HCT116 (cell line): ENCODE measurements at regions not wholly inside any gene's neighbourhood (a gene's known extent, or its start where the extent isn't known, plus 50 kb on each side); places are given as distances from the start of the nearest gene placed in this dataset.

Source experiments
- CTCF ChIP-seq, 3 experiments: fragments of 200-600 bp in 1 of 3; sonication (generic) in 1 of 3; IDR thresholded peaks in 2 of 3; conservative IDR thresholded peaks in 1 of 3; 2 replicates each; pipeline ENCODE4 v1.5.1; 2012 to 2017; ENCODE audit warnings: low read depth in 2 of 3, low read length in 2 of 3, antibody characterized with exemption in 1 of 3, borderline replicate concordance in 1 of 3, control low read depth in 1 of 3, mild to moderate bottlenecking in 1 of 3, mixed read lengths in 1 of 3, mixed run types in 1 of 3, moderate library complexity in 1 of 3; ENCODE audit not compliant: insufficient read depth in 1 of 3
- EZH2 ChIP-seq: fragments of 200-600 bp; sonication (generic); IDR thresholded peaks from 2 replicates; pipeline ENCODE4 v1.6.1; 2017; ENCODE audit warnings: antibody characterized with exemption, mixed run types
- POLR2A ChIP-seq: IDR thresholded peaks from 2 replicates; pipeline ENCODE4 v1.7.0; 2011; ENCODE audit warnings: borderline replicate concordance; ENCODE audit not compliant: insufficient read depth, insufficient read length; ENCODE audit errors: extremely low read depth
- POLR2AphosphoS5 ChIP-seq: IDR thresholded peaks from 2 replicates; pipeline ENCODE4 v1.6.1; 2011; ENCODE audit warnings: mild to moderate bottlenecking, low read depth, low read length, moderate library complexity
- RAD21 ChIP-seq: IDR thresholded peaks from 2 replicates; pipeline ENCODE4 v1.6.1; 2012; ENCODE audit warnings: low read depth, mild to moderate bottlenecking
- YY1 ChIP-seq: IDR thresholded peaks from 2 replicates; pipeline ENCODE4 v1.6.1; 2011; ENCODE audit warnings: low read length, low read depth, moderate library complexity, mild to moderate bottlenecking; ENCODE audit not compliant: insufficient replicate concordance; ENCODE audit errors: extremely low read depth
- ZBTB33 ChIP-seq: IDR thresholded peaks from 2 replicates; pipeline ENCODE4 v1.6.1; 2011; ENCODE audit warnings: mild to moderate bottlenecking, low read length, moderate library complexity; ENCODE audit not compliant: insufficient replicate concordance; ENCODE audit errors: extremely low read depth
- ZNF274 ChIP-seq: fragments of 200-500 bp; sonication (Bioruptor generic); IDR thresholded peaks from 2 replicates; pipeline ENCODE4 v1.6.1; 2014; ENCODE audit warnings: mild to moderate bottlenecking, low read depth, low read length, inconsistent platforms

GRCh38 chr2:239529313-239530015 lies 128.6 kb upstream of the HDAC4 start:
- no peak for TF ChIP-seq ZNF274
- no peak for TF ChIP-seq CTCF (IDR thresholded peaks at IDR 0.05 in 2 of 3, conservative IDR thresholded peaks at IDR 0.05 in 1 of 3; ENCODE audit: borderline replicate concordance in 1 of 3, insufficient read depth in 1 of 3, low read depth in 2 of 3, low read length in 2 of 3)
- no peak for TF ChIP-seq POLR2A
- no peak for TF ChIP-seq YY1
- no peak for TF ChIP-seq EZH2
- no peak for TF ChIP-seq RAD21
- TF ChIP-seq POLR2AphosphoS5, result no peak
- TF ChIP-seq ZBTB33, result no peak
